ENCODE measurements at regions not wholly inside any gene's neighbourhood (a gene's known extent, or its start where the extent isn't known, plus 50 kb on each side); places are given as distances from the start of the nearest gene placed in this dataset.

GRCh38 chr2:172340394-172340793 is 87.0 kb upstream of the ITGA6 start:
- no peak overlapping the region for H3K4me3 ChIP-seq
- H3K27ac ChIP-seq = no peak overlapping the region
- H3K9me3 ChIP-seq (ENCODE audit: low read depth, low read length) = no peaks in the 10 kb centered on the region
- no peaks in the 10 kb centered on the region for H3K36me3 ChIP-seq (ENCODE audit: insufficient read depth, low read length)
- no peak for DNase-seq (ENCODE audit: low read depth, low spot score)
- TF ChIP-seq EZH2 (IDR thresholded peaks at IDR 0.05) (no peak), POLR2AphosphoS5 (IDR thresholded peaks at IDR 0.05; ENCODE audit: borderline replicate concordance, low read depth, low read length) (no peak), FOXP2 (optimal IDR thresholded peaks at IDR 0.05; ENCODE audit: control extremely low read depth, extremely low read length, insufficient read depth) (no peak)
- no peak overlapping the region for H3K9ac ChIP-seq (ENCODE audit: insufficient read length)

GRCh38 chr2:172342078-172342477 is 85.3 kb upstream of the ITGA6 start:
- DNase-seq (ENCODE audit: low read depth, low spot score) = no peak
- H3K4me3 ChIP-seq = no peak overlapping the region

GRCh38 chr2:172342611-172343010 is 84.8 kb upstream of the ITGA6 start:
- H3K36me3 ChIP-seq (ENCODE audit: insufficient read depth, low read length) = no peaks in the 10 kb centered on the region
- TF ChIP-seq EZH2 (IDR thresholded peaks at IDR 0.05) = no peak
- no peak for TF ChIP-seq POLR2AphosphoS5 (IDR thresholded peaks at IDR 0.05; ENCODE audit: borderline replicate concordance, low read depth, low read length)
- no peak for TF ChIP-seq FOXP2 (optimal IDR thresholded peaks at IDR 0.05; ENCODE audit: control extremely low read depth, extremely low read length, insufficient read depth)
- DNase-seq (ENCODE audit: low read depth, low spot score) = peak; percentile 50

More at GRCh38 chr2:172342078-172342477, 85.3 kb upstream of the ITGA6 start:
- no peaks in the 10 kb centered on the region for H3K36me3 ChIP-seq (ENCODE audit: insufficient read depth, low read length)
- H3K9ac ChIP-seq (ENCODE audit: insufficient read length) = no peak overlapping the region
- TF ChIP-seq EZH2 (IDR thresholded peaks at IDR 0.05) = no peak
- no peak for TF ChIP-seq FOXP2 (optimal IDR thresholded peaks at IDR 0.05; ENCODE audit: control extremely low read depth, extremely low read length, insufficient read depth)
- TF ChIP-seq POLR2AphosphoS5 (IDR thresholded peaks at IDR 0.05; ENCODE audit: borderline replicate concordance, low read depth, low read length) = no peak
- no peak overlapping the region for H3K27ac ChIP-seq
- H3K9me3 ChIP-seq (ENCODE audit: low read depth, low read length) = no peaks in the 10 kb centered on the region

GRCh38 chr2:172344159-172344558 is 83.2 kb upstream of the ITGA6 start:
- Histone ChIP-seq H3K4me3 (no peak overlapping the region), H3K9me3 (ENCODE audit: low read depth, low read length) (no peaks in the 10 kb centered on the region), H3K9ac (ENCODE audit: insufficient read length) (no peak overlapping the region), H3K36me3 (ENCODE audit: insufficient read depth, low read length) (no peaks in the 10 kb centered on the region), H3K27ac (no peak overlapping the region)
- TF ChIP-seq EZH2 (IDR thresholded peaks at IDR 0.05) (no peak), POLR2AphosphoS5 (IDR thresholded peaks at IDR 0.05; ENCODE audit: borderline replicate concordance, low read depth, low read length) (no peak), FOXP2 (optimal IDR thresholded peaks at IDR 0.05; ENCODE audit: control extremely low read depth, extremely low read length, insufficient read depth) (no peak)
- no peak for DNase-seq (ENCODE audit: low read depth, low spot score)

More at GRCh38 chr2:172342611-172343010, 84.8 kb upstream of the ITGA6 start:
- Histone ChIP-seq H3K27ac (peak overlapping the region; percentile 1; the same call in 1 of the 2 replicates), H3K9me3 (ENCODE audit: low read depth, low read length) (no peaks in the 10 kb centered on the region), H3K9ac (ENCODE audit: insufficient read length) (no peak overlapping the region), H3K4me3 (no peak overlapping the region)

- no peak for TF ChIP-seq EZH2 (IDR thresholded peaks at IDR 0.05)
- H3K36me3 ChIP-seq (ENCODE audit: insufficient read depth, low read length) = no peaks in the 10 kb centered on the region
- H3K4me3 ChIP-seq = no peak overlapping the region
- no peak overlapping the region for H3K9ac ChIP-seq (ENCODE audit: insufficient read length)
- no peaks in the 10 kb centered on the region for H3K9me3 ChIP-seq (ENCODE audit: low read depth, low read length)
- H3K27ac ChIP-seq = peak overlapping the region; percentile 55; the same call in 1 of the 2 replicates
- no peak for DNase-seq (ENCODE audit: low read depth, low spot score)
Measured at GRCh38 chr2:172345956-172346555, 81.3 kb upstream of the ITGA6 start.

- no peak for DNase-seq (ENCODE audit: low read depth, low spot score)
- Histone ChIP-seq H3K4me3 (no peak overlapping the region), H3K36me3 (ENCODE audit: insufficient read depth, low read length) (no peaks in the 10 kb centered on the region), H3K9me3 (ENCODE audit: low read depth, low read length) (no peaks in the 10 kb centered on the region), H3K27ac (no peak overlapping the region), H3K9ac (ENCODE audit: insufficient read length) (no peak overlapping the region)
- no peak for TF ChIP-seq POLR2AphosphoS5 (IDR thresholded peaks at IDR 0.05; ENCODE audit: borderline replicate concordance, low read depth, low read length)
Measured at GRCh38 chr2:172348555-172349288, 78.7 kb upstream of the ITGA6 start.

GRCh38 chr2:172350839-172351479 is 76.4 kb upstream of the ITGA6 start:
- Histone ChIP-seq H3K36me3 (ENCODE audit: insufficient read depth, low read length) (no peaks in the 10 kb centered on the region), H3K27ac (no peak overlapping the region), H3K9me3 (ENCODE audit: low read depth, low read length) (no peaks in the 10 kb centered on the region), H3K9ac (ENCODE audit: insufficient read length) (no peak overlapping the region), H3K4me3 (no peak overlapping the region)
- DNase-seq (ENCODE audit: low read depth, low spot score) = no peak
- TF ChIP-seq FOXP2 (optimal IDR thresholded peaks at IDR 0.05; ENCODE audit: control extremely low read depth, extremely low read length, insufficient read depth) = no peak
- TF ChIP-seq EZH2 (IDR thresholded peaks at IDR 0.05) = no peak
- TF ChIP-seq POLR2AphosphoS5 (IDR thresholded peaks at IDR 0.05; ENCODE audit: borderline replicate concordance, low read depth, low read length) = no peak

GRCh38 chr2:172351586-172351985 is 75.8 kb upstream of the ITGA6 start:
- Histone ChIP-seq H3K9me3 (ENCODE audit: low read depth, low read length) (no peaks in the 10 kb centered on the region), H3K36me3 (ENCODE audit: insufficient read depth, low read length) (no peaks in the 10 kb centered on the region), H3K4me3 (no peak overlapping the region), H3K27ac (no peak overlapping the region), H3K9ac (ENCODE audit: insufficient read length) (no peak overlapping the region)
- DNase-seq (ENCODE audit: low read depth, low spot score) = no peak
- no peak for TF ChIP-seq EZH2 (IDR thresholded peaks at IDR 0.05)
- TF ChIP-seq POLR2AphosphoS5 (IDR thresholded peaks at IDR 0.05; ENCODE audit: borderline replicate concordance, low read depth, low read length) = no peak
- no peak for TF ChIP-seq FOXP2 (optimal IDR thresholded peaks at IDR 0.05; ENCODE audit: control extremely low read depth, extremely low read length, insufficient read depth)

Data from SK-N-MC (cell line).